Breast epithelium (tissue), 3 donors: ENCODE measurements at regions not wholly inside any gene's neighbourhood (a gene's known extent, or its start where the extent isn't known, plus 50 kb on each side); places are given as distances from the start of the nearest gene placed in this dataset.

ENCODE experiments used
- CTCF ChIP-seq, 3 donors: fragments of 450-650 bp; IDR thresholded peaks; one replicate each; pipeline ENCODE4 v1.5.1; 2016 to 2017; ENCODE audit warnings: antibody characterized with exemption in 3 of 3, mild to moderate bottlenecking in 3 of 3, moderate library complexity in 3 of 3
- POLR2A ChIP-seq: fragments of 450-650 bp; IDR thresholded peaks from one replicate; pipeline ENCODE4 v1.6.1; 2016; ENCODE audit warnings: antibody characterized with exemption, mild to moderate bottlenecking, moderate library complexity
- POLR2AphosphoS5 ChIP-seq, 3 donors: sonication (generic); formaldehyde crosslinking; IDR thresholded peaks; one replicate each; pipeline ENCODE4 v1.6.1; 2017; ENCODE audit warnings: antibody characterized with exemption in 3 of 3

DNA sequence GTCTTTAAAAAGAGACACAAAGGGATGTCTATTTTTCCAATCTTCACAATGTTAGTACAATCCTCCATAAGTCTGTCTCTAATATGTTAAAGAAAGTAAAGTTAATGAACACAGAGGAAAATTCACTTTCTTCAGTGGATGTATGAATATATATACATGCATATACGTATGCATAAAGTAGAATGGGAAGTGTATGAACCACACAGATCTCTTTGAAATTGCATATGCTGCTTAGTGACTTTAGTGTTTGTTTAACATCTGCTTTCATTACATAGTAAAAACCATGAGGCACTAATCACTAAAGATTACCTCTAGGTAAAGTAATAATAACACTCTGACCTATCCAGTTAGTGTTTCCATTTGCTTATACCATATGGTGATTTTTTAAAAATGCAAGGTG lies 451.2 kb downstream of the SEMA3D start:
- TF ChIP-seq POLR2A (no peak), CTCF (IDR thresholded peaks at IDR 0.05) (no peak), POLR2AphosphoS5 (IDR thresholded peaks at IDR 0.05) (no peak)
